Adrenal gland (tissue), 9 donors: ENCODE measurements at regions not wholly inside any gene's neighbourhood (a gene's known extent, or its start where the extent isn't known, plus 50 kb on each side); places are given as distances from the start of the nearest gene placed in this dataset.

ENCODE experiments used
- DNase-seq, 7 donors: peaks; one replicate each; pipeline ENCODE4 v3.0.0-alpha.2; 2019 to 2020
- H3K27ac ChIP-seq, 5 donors: fragments of 200-600 bp; sonication (generic) in 4 of 5; 1 replicate in 3 of 5; 2 replicates in 2 of 5; pipeline versions ENCODE4 v1.5.1 to v1.8.0; 2016 to 2020; ENCODE audit warnings: mild to moderate bottlenecking in 1 of 5
- H3K27me3 ChIP-seq: fragments of 200-600 bp; 2 replicates; pipeline ENCODE4 v1.8.0; 2021
- H3K36me3 ChIP-seq, 2 donors: fragments of 200-600 bp; replicated peaks in 1 of 2; 1 replicate in 1 of 2; 2 replicates in 1 of 2; pipeline versions ENCODE4 v1.5.1 to v1.8.0; 2018 to 2022
- H3K4me1 ChIP-seq, 2 donors: fragments of 200-600 bp; replicated peaks in 1 of 2; 1 replicate in 1 of 2; 2 replicates in 1 of 2; pipeline versions ENCODE4 v1.5.1 to v1.8.0; 2018 to 2021
- H3K4me3 ChIP-seq, 4 donors: fragments of 200-600 bp; sonication (generic) in 3 of 4; one replicate each; pipeline ENCODE4 v1.5.1; 2016 to 2018
- H3K9me3 ChIP-seq, 3 donors: fragments of 200-600 bp; sonication (generic) in 1 of 3; replicated peaks in 1 of 3; 1 replicate in 2 of 3; 2 replicates in 1 of 3; pipeline versions ENCODE4 v1.5.1 to v1.8.0; 2016 to 2021
- CTCF ChIP-seq, 6 experiments: fragments of 450-650 bp in 4 of 6; fragments of 200-600 bp in 2 of 6; sonication (generic) in 1 of 6; IDR thresholded peaks; 1 replicate in 5 of 6; 2 replicates in 1 of 6; pipeline versions ENCODE4 v1.5.1 to v1.8.0; 2016 to 2021; ENCODE audit warnings: antibody characterized with exemption in 6 of 6, mild to moderate bottlenecking in 2 of 6, moderate library complexity in 1 of 6
- POLR2A ChIP-seq, 2 donors: fragments of 450-650 bp; IDR thresholded peaks; one replicate each; pipeline ENCODE4 v1.6.1; 2017; ENCODE audit warnings: antibody characterized with exemption in 2 of 2, mild to moderate bottlenecking in 2 of 2, moderate library complexity in 1 of 2
- WGBS, 4 donors: extraction: QIAGEN DNeasy Blood & Tissue Kit in 2 of 4; methylation state at CpG; one replicate each; pipeline versions ENCODE4 v1.1.5 to v1.1.7; 2013 to 2017; 5-methylcytosine and 5-hydroxymethylcytosine counted together
- intact Hi-C, 2 donors: fragments of 100-400 bp; cut with DNase I; formaldehyde crosslinking; loops; one replicate each; pipeline versions ENCODE4 v1.14.1 to v1.15.0; 2022 to 2023
- donor health status: healthy with polysubstance abuse.
- donor health status: Bipolar disorder and iron deficiency.
- donor health status: DM: yes; HTN: yes; CAD: no.
- donor health status: DM: no; HTN: no; CAD: no.
- donor health status: DM: no; HTN: no; CAD: no.

GRCh38 chr7:94252971-94253370 is 141.7 kb upstream of the COL1A2 start:
- intact Hi-C loops = no loop called here
- no peak for DNase-seq
- Histone ChIP-seq H3K4me1 (no peaks in the 10 kb centered on the region), H3K27ac (no peak overlapping the region), H3K36me3 (no peaks in the 10 kb centered on the region), H3K27me3 (no peaks in the 10 kb centered on the region), H3K9me3 (no peaks in the 10 kb centered on the region), H3K4me3 (no peak overlapping the region)
- TF ChIP-seq POLR2A (IDR thresholded peaks at IDR 0.05) (no peak), CTCF (IDR thresholded peaks at IDR 0.05) (no peak)

GRCh38 chr7:94253686-94254085 is 141.0 kb upstream of the COL1A2 start:
- Histone ChIP-seq H3K27ac (no peak overlapping the region), H3K9me3 (no peaks in the 10 kb centered on the region), H3K27me3 (no peaks in the 10 kb centered on the region), H3K4me3 (no peak overlapping the region), H3K36me3 (no peaks in the 10 kb centered on the region), H3K4me1 (no peaks in the 10 kb centered on the region)
- WGBS, 4 donors = 55 to 64% (median 59%) methylated on average over 1 of the region's 1 CpG
- TF ChIP-seq POLR2A (IDR thresholded peaks at IDR 0.05) (no peak), CTCF (IDR thresholded peaks at IDR 0.05) (no peak)
- intact Hi-C loops = no loop called here
- DNase-seq = no peak

GRCh38 chr7:94258418-94259300 is 136.0 kb upstream of the COL1A2 start:
- Histone ChIP-seq H3K4me3 (no peak overlapping the region), H3K27me3 (no peaks in the 10 kb centered on the region), H3K36me3 (no peaks in the 10 kb centered on the region), H3K9me3 (no peaks in the 10 kb centered on the region), H3K27ac (no peak overlapping the region), H3K4me1 (no peaks in the 10 kb centered on the region)
- TF ChIP-seq POLR2A (IDR thresholded peaks at IDR 0.05) (no peak), CTCF (IDR thresholded peaks at IDR 0.05) (no peak)
- 85 to 87% (median 86%) methylated on average over 11 of the region's 11 CpGs for WGBS, 4 donors
- intact Hi-C loops = no loop called here
- DNase-seq = no peak

GRCh38 chr7:94261067-94261466 is 133.6 kb upstream of the COL1A2 start:
- intact Hi-C loops = no loop called here
- no peak for DNase-seq
- Histone ChIP-seq H3K36me3 (no peaks in the 10 kb centered on the region), H3K27me3 (no peaks in the 10 kb centered on the region), H3K27ac (no peak overlapping the region), H3K4me3 (no peak overlapping the region), H3K9me3 (no peaks in the 10 kb centered on the region), H3K4me1 (peaks cover 0 to 10% of the 10 kb centered on the region in 2 donors)
- TF ChIP-seq CTCF (IDR thresholded peaks at IDR 0.05) (no peak), POLR2A (IDR thresholded peaks at IDR 0.05) (no peak)
- WGBS, 4 donors = 80 to 89% (median 84%) methylated on average over 6 of the region's 6 CpGs
